GM21390 (cell line): ENCODE measurements at regions not wholly inside any gene's neighbourhood (a gene's known extent, or its start where the extent isn't known, plus 50 kb on each side); places are given as distances from the start of the nearest gene placed in this dataset.
"Not testable (repeated sequence)": the region's sequence is repeated elsewhere in the genome, so short reads cannot be mapped to it uniquely, and the experiment has no call there.

ENCODE experiments used
- ATAC-seq: cut with Tn5 transposase; IDR thresholded peaks from one replicate; pipeline ENCODE4 v1.9.1; 2021; ENCODE audit not compliant: unreplicated experiment

DNA sequence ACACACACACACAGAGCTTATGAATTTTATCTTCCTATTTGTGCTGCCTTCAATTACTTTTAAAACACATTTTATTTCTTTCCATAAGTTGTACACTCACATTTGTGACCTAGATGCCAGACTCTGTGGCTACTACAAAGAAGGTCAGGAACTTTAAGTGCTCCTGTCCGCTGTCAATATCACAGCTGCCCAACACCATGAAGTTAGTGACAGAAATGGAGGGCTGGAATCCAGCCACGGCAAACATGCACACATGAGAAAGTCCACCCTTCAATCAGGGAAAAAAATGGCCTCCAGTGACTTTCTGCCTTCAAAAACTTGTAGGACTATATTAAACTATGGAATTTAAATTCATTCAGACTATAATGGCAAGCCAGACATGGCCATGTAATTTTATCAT is 334.4 kb upstream of the FSTL5 start:
- no peak for ATAC-seq

DNA sequence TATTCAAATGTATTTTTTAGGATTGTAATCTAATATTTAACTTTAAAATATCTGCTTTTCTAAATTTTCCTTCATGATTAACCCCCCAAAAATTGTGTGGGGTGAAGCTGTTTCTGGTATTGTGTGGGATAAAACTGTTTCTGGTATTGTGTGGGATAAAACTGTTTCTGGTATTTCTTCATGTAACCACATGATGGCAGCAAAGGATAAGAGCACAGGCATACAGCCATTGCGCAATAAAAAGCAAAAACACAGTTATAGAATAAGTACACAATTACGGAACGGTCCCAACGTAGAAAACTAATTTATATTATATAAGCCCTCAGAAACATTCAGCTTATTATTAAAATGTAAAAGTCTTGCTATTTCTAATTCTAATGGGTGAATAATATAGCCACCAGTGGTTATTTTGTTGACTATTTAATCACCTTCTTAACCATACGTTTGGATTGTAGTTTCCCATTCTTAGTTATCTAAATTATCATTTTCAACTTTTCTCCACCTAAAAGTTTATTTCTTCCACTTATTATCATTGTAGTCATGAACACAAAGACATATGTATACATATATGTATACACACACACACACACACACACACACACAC is 333.9 kb upstream of the FSTL5 start:
- peak; percentile 86 for ATAC-seq

DNA sequence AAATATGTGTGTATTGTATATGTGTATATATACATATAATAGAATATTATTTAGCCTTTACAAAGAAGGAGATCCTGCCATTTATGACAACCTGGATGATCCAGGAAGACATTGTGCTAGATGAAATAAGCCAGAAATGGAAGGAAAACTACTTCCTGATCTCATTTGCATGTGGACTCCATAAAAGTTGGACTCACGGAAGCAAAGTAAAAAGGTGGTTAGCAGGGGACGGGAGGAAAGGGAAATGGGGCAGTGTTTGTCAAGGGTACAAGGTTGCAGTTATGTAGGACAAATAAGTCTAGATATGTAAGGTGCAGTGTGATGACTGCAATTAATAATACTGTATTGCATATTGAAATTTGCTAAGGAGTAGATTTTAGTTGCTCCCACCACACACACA is 331.1 kb upstream of the FSTL5 start:
- ATAC-seq = no peak

DNA sequence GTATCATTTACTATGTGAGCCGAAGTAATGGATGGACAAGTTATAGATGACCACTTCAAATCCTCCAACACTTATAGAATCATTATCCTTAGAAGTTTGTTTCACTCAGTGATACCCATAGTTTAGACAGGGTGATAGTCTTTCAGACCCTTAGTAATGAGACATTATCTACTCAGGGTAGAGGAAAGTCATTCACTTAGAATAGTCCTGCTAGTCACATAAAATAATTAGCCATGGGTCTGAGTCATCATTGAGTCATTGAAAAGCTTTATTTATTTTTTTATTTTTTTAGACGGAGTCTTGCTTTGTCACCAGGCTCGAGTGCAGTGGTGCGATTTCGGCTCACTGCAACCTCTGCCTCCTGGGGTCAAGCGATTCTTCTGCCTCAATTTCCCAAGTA is 321.7 kb upstream of the FSTL5 start:
- ATAC-seq = no peak

DNA sequence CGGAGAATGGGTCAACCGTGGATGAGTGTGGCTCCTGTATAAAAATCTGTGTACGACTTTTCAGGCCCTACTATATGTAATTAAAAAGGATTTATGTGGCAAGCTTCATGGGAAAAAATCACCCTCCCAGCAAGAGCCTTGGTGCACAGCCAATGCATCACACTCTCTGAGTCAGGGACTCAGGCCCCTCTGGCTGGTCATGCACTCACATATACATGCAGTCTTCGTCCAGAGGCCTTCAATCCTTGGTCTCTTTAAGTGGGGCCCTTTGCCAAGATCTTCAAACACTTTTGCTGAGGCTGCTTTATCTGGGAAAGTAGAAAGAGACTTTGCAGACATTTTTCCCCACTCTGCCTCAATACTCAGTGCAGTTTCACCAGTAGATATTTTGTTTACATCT is 311.4 kb upstream of the FSTL5 start:
- ATAC-seq = no peak

DNA sequence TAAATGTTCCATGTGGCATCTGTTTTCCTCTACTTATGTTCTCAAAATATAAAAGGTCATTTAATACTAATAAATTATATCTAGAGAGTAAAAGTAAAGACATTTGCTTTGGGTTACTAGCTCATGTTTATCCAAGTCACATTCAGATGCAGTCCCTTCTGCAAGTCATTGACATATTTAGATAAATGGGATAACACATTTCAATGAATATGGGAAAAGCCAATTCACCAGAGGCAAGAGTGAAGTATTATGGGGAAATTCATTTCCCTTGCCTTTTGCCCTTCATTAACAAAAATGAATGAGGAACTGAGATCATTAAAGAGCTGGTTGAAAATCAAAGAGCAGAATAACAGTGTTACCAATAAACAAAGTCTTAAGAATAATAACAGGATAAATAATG is 306.2 kb upstream of the FSTL5 start:
- ATAC-seq = no peak

DNA sequence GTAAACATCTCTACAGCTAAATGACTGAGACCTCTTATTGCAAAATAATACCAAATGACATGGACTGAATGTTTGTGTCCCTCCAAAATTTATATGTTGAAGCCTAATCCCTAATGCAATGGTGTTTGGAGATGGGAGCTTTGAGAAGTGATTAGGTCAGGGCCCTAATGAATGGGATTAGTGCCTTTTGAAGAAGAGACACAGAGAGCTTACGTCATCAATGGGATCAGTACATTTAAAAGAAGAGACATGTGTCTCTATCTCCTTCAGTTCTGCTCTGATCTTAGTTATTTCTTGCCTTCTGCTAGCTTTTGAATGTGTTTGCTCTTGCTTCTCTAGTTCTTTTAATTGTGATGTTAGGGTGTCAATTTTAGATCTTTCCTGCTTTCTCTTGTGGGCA is 301.6 kb upstream of the FSTL5 start:
- not testable (repeated sequence) for ATAC-seq

DNA sequence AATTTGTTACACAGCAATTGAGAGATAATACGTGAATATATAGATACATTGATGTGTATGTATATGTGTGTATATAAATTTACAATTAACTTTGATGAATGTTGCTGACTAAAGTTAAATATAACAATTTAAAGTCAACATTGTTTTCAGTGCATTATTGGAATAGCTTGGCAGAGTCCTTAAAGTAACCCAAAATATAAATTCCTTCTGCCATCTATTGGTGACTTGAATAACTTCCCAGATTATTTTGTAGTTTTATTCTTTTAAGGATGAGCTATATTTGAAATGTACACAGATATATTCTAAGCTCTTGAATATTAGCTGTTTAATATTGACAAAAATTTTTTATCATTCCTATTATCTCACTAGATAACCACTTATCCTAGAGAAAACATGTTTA is 298.2 kb upstream of the FSTL5 start:
- ATAC-seq = no peak

DNA sequence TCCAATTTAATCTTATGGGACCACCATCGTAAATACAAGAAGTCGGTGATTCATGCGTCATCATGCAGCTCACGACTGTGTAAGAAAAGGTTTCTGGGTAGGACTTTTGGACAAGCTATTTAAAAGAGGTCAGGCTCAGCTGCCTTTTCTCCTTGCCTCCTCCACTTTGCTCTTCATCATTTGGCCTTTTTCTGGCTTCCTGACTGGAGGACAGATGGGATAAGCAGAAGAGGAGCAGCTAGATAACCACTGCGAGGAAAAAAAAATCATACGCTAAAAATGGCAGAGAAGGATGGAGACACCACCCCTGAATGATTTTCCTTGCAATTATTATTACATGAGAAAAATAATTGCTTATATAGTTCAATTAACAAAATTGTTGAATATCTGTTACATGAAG is 294.3 kb upstream of the FSTL5 start:
- no peak for ATAC-seq

DNA sequence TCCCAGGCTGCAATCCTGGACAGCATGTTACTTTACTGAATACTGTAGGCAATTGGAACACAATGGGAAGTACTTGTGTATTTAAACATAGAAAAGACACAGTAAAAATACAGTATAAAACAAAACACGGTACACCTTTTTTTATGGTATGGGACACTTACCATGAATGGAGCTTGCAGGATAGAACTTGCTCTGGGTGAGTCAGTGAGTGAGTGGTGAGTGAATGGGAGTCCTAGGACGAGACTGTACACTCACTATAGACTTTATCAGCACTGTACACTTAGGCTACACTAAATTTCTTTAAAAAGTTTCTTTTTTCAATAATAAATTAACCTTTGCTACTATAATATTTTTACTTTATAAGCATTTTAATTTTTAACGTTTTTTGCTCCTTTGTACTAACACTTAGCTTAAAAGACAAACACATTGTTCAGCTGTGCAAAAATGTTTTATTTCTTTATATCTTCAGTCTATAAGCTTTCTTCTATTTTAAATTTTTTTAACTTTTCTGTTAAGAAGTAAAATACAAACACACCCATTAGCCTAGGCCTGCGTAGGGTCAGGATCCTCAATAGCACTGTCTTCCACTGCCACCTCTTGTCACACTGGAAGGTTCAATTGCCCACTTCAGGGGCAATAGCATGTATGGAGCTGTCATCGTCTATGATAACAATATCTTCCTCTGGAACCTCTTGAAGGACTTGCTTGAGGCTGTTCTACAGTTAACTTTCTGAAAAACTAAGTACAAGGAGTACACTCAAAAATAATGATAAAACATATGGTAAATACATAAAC is 293.5 kb upstream of the FSTL5 start:
- no peak for ATAC-seq

DNA sequence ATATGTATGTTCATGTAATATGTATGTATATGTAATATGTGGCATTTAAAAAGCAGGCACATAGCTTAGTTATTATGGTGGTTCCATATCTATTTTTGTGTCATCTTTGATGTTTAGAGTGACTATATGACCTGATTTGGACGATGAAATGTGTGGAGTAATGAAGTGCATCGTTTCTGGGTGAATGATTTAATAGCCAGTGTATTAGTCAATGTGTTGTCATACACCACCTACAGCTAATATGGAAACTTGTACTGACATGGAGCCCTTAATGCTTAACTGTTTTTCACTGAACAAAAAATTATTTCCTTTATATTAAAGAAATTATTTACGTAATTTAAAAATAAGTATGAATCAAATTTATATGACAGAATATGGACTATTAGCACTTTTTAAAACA is 292.3 kb upstream of the FSTL5 start:
- no peak for ATAC-seq

DNA sequence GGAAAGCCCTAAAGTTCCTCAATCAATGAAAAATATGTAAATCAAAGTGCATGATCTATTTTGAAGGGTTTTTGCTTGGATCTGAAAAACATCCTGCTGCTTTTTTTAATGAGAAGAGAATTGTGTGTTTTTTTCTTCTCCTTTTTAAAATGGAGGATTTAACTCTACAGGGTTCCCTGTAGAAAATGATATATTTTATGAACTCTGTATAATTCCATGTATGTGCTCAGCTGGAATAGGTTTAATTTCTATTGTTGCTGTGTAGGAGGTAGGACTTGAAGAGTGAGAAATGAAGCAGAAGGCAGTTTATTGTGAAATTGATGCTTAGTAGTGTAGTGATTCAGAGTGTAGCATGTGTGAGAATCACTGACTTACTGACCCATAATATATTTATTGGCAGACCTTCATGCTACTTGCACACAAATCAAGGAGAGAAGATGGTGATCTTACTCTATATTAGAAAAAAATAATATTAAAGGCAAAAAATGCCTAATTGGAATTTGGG is 286.8 kb upstream of the FSTL5 start:
- no peak for ATAC-seq

DNA sequence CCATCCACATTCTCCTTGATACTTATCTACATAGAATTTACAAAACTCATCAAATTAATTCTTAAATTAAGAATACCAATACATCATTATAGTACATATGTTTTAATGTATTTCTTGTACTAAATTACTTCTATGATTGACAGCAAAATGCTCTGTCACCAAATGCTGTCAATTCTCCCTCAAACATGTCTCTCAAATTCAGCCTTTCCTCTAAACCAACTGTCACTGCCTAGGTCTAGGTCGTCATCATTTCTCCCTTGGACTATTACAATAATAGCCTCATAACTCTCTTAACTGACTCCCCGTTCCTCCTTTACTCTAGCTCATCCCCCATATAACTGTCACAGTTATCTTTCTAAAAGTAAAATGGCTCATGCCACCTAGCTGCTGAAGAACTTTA is 279.7 kb upstream of the FSTL5 start:
- no peak for ATAC-seq

DNA sequence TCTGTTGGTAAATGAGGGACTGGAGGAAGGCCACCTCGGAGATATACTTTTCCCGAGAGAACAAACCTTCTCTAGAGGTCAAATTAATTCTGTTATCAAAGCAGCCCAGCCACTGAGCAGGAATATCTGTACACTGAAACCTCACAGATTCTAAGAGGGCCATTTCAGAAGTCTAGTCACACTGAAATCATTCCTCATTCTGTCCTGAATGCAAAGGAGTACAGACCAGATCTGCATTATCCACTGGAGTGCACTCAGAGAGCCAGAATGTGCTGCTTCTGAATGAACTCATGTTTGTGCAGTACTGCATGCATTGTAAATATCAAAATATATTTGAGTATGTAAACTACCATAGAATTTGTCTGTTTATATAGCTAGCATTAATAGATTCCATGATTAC is 278.3 kb upstream of the FSTL5 start:
- no peak for ATAC-seq

DNA sequence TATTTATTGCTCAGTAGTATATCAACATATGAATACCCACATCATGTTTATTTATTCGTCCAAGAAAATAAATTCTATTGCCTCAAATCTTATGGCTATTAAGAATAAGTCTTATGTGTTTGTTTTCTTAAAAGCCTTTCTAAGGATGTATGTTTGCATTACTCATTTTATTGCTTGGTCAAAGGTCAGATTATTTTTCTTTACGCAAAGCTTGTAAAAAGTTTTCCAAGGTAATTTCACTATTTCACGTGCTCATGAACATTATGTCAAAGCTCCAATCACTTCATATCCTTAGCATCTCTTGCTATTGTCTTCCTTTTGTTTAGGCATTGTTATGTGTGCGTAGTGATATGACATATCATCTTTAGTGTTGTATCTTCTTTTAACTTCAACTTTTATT is 258.5 kb upstream of the FSTL5 start:
- no peak for ATAC-seq

DNA sequence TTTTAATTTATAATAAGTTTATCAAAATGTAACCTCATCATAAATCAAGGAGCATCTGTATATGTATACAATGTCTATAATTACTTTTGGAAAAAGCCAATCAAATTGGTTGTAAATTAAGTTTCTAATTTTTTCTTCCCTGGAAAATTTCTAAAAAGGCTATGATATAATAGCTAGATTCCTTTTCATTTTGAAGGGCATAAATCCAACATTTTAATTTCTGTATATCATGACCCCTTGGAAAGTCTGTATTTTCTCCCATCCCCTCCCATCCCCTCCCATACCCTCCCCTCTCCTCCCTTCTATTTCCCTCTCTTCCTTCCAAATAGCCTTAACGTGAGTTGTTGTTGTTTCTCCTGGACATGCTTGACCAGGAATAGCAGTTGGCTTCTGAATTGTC is 247.1 kb upstream of the FSTL5 start:
- no peak for ATAC-seq

DNA sequence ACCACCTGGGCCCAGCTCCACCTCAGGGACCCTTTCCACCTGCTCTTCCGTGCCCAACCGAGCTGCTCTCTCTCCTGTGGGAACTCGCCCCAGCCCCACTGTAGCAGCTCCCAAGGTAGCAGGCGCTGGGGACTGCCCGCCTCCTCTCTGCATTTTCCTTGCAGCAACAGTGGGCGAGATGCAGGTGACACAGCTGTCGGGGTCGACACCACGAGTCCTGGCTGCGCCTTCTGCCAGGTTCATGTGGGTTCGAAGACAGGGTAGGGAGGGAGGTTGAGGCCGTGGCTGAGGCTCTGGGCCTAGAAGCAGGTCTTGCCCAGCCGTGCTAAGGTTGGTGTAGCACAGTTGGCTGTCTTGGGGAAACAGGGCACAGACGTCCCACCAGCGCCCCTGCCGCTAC is 245.2 kb upstream of the FSTL5 start:
- no peak for ATAC-seq

DNA sequence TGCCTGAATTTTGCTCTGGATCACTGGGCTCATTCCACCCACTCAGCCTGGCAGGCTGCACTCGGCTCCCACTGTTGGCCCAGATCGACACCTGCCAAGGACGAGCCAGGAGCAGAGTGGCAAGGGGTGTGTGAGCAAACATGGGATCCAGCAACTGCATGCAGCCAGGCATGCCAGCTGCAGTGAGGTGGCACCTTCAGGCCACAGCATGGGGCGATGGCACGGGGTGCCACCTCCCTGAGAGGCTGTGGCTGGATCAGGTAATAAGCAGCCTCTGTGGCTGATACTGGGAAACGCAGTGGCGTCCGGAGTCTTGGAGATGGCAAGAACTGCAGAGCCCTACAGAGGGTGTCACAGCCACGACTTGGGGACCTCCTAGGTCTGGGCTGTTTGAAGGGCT is 244.5 kb upstream of the FSTL5 start:
- no peak for ATAC-seq

DNA sequence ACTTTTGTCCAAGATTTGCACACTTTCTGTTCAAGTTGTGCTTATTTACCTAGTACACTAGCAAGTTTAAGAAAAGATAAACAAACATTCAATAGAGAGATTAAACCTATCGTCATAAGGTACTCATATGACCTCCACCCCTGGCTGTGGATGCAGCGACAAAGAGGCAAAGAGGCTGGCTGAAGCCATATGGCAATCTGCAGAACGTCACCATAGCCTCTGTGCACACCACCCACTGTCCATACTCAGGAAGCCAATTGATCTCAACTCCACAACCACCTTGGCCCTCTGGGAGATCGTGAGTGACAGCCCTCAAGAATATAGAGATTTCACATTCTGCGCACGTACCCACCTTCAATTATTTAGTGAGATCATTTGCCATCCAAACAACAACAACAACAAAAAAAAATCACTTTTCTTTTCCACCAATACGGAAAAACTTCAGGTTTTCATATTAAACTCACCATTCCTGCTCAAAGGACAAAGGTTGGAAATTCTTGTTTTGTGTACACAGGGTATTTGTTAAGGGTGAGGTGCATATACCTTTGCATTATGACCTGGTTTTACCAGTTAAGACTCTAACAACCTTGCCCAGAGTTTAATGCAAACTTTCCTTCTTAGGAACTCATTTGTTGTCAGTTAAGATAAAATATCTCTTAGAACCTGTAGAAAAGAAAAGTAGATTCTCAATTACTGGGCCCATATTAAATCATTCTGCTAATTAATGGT is 243.0 kb upstream of the FSTL5 start:
- ATAC-seq = no peak

DNA sequence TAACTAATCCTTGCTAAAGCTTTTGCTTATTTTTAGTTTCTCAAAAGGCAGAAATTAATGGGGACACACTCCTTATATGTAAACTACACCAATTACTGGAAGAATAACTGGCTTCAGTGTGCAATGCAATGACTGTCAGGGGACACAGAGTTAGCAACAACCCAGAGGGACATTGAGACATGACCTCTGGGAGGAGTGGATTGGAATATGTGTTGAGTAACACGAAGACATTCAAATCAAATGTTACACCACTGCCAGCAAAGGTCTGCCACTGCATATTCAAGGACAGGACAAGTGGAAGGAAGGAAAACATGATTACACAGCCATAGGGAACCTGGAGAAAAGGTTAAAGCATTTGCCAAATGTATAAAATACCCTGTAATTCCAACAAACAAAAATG is 240.1 kb upstream of the FSTL5 start:
- ATAC-seq = no peak

DNA sequence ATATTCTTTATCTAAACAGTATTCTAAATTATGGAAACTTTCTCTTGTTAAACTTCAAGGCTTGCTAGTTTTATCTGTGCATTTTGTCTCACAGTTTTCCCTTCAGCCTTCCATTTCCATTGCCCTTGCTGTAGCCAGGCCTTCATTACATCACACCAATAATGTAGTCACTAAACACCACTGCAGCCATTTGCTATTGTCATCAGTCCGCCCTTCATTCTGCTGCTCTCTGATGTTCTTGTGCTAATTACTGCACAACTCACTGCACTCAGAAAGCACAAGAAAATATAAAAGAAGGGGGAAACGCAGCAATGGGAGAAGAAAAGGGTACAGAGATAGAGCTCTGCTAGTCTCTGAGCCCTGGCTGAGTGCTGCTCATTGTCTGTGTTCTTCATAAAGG is 239.6 kb upstream of the FSTL5 start:
- ATAC-seq = no peak

DNA sequence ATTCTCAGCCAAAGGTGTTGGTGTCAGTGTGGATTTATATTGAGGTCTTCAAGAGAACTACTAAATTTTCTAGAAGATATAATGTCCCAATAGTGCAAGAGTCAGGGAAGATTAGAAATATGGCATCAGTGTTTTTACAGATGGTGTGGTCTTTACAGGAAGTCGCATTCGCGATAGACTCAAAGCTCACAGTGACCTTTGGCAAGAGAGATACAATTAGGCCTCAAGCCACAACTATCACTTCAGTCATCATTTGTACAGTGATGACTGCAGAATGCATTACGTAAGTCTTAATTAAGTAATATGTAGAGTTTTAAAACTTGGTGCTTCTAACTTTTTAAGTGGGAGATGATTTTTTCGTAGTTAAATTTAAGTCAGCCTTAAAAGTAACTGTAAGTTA is 237.2 kb upstream of the FSTL5 start:
- no peak for ATAC-seq
